Stimulated activated CD4-positive, alpha-beta T cell treated with anti-CD3 and anti-CD28 coated beads, TNF-alpha, amount 100 ng/mL, for 48 hours (primary cell): ENCODE measurements at regions not wholly inside any gene's neighbourhood (a gene's known extent, or its start where the extent isn't known, plus 50 kb on each side); places are given as distances from the start of the nearest gene placed in this dataset.

Experiments
- DNase-seq, 3 donors: peaks; one replicate each; pipeline ENCODE4 v3.0.0-alpha.2; 2020; ENCODE audit warnings: low read depth in 3 of 3

- no peak for DNase-seq
Measured at GRCh38 chr9:80866121-80866520, 823.2 kb downstream of the TLE1 start.

- no peak for DNase-seq
Measured at GRCh38 chr9:80843028-80843427, 846.3 kb downstream of the TLE1 start.

GRCh38 chr9:80842389-80842788 lies 847.0 kb downstream of the TLE1 start:
- no peak for DNase-seq

- no peak for DNase-seq
Measured at GRCh38 chr9:80841888-80842287, 847.5 kb downstream of the TLE1 start.

- DNase-seq = no peak
Measured at GRCh38 chr9:80839821-80840675, 849.3 kb downstream of the TLE1 start.

GRCh38 chr9:80836013-80836412 lies 853.3 kb downstream of the TLE1 start:
- DNase-seq = no peak

- no peak for DNase-seq
Measured at GRCh38 chr9:80831751-80832150, 857.6 kb downstream of the TLE1 start.

- DNase-seq = no peak
Measured at GRCh38 chr9:80811656-80812055, 877.7 kb downstream of the TLE1 start.

- DNase-seq = no peak
Measured at GRCh38 chr9:80811003-80811402, 878.3 kb downstream of the TLE1 start.

GRCh38 chr9:80806671-80807070 lies 882.7 kb downstream of the TLE1 start:
- DNase-seq = no peak

- no peak for DNase-seq
Measured at GRCh38 chr9:80804873-80805272, 884.5 kb downstream of the TLE1 start.

GRCh38 chr9:80797831-80798688 lies 891.3 kb downstream of the TLE1 start:
- DNase-seq = no peak

GRCh38 chr9:80797101-80797829 lies 892.1 kb downstream of the TLE1 start:
- DNase-seq = no peak

- DNase-seq = no peak
Measured at GRCh38 chr9:80796632-80797031, 892.7 kb downstream of the TLE1 start.

GRCh38 chr9:80794197-80794596 lies 895.1 kb downstream of the TLE1 start:
- DNase-seq = no peak

- no peak for DNase-seq
Measured at GRCh38 chr9:80793706-80794105, 895.6 kb downstream of the TLE1 start.

GRCh38 chr9:80792726-80793125 lies 896.6 kb downstream of the TLE1 start:
- DNase-seq = no peak

- DNase-seq = no peak
Measured at GRCh38 chr9:80791836-80792235, 897.5 kb downstream of the TLE1 start.

- DNase-seq = no peak
Measured at GRCh38 chr9:80790764-80791163, 898.6 kb downstream of the TLE1 start.

GRCh38 chr9:80789831-80790230 lies 899.5 kb downstream of the TLE1 start:
- no peak for DNase-seq

GRCh38 chr9:80787636-80788035 lies 901.7 kb downstream of the TLE1 start:
- DNase-seq = no peak

GRCh38 chr9:80784647-80785046 lies 904.7 kb downstream of the TLE1 start:
- DNase-seq = no peak
